ENCODE measurements at regions not wholly inside any gene's neighbourhood (a gene's known extent, or its start where the extent isn't known, plus 50 kb on each side); places are given as distances from the start of the nearest gene placed in this dataset.
A peak's percentile ranks its signal among the peaks of the same experiment; 100 is the strongest.

GRCh38 chr5:175246889-175247520, 197.0 kb downstream of the DRD1 start:
- no peak for DNase-seq (ENCODE audit: low read depth in 2 of 3, low spot score in 1 of 3)

GRCh38 chr5:175246242-175246888, 197.6 kb downstream of the DRD1 start:
- peak; percentile 4 to 32 (median 31) for DNase-seq (ENCODE audit: low read depth in 2 of 3, low spot score in 1 of 3)

- no peak for DNase-seq (ENCODE audit: low read depth in 2 of 3, low spot score in 1 of 3)
These were observed 200.5 kb downstream of the DRD1 start for GRCh38 chr5:175243441-175243840.

GRCh38 chr5:175242207-175242606, 201.8 kb downstream of the DRD1 start:
- no peak for DNase-seq (ENCODE audit: low read depth in 2 of 3, low spot score in 1 of 3)

GRCh38 chr5:175238326-175238725, 205.7 kb downstream of the DRD1 start:
- no peak for DNase-seq (ENCODE audit: low read depth in 2 of 3, low spot score in 1 of 3)

- DNase-seq (ENCODE audit: low read depth in 2 of 3, low spot score in 1 of 3) = no peak
These were observed 207.8 kb downstream of the DRD1 start for GRCh38 chr5:175236176-175236575.

GRCh38 chr5:175235251-175235960, 208.6 kb downstream of the DRD1 start:
- no peak for DNase-seq (ENCODE audit: low read depth in 2 of 3, low spot score in 1 of 3)

GRCh38 chr5:175230299-175230698, 213.7 kb downstream of the DRD1 start:
- DNase-seq (ENCODE audit: low read depth in 2 of 3, low spot score in 1 of 3) = no peak

- no peak for DNase-seq (ENCODE audit: low read depth in 2 of 3, low spot score in 1 of 3)
These were observed 217.5 kb downstream of the DRD1 start for GRCh38 chr5:175226506-175226905.

GRCh38 chr5:175223291-175223690, 220.7 kb downstream of the DRD1 start:
- DNase-seq (ENCODE audit: low read depth in 2 of 3, low spot score in 1 of 3) = no peak

- no peak for DNase-seq (ENCODE audit: low read depth in 2 of 3, low spot score in 1 of 3)
These were observed 221.4 kb downstream of the DRD1 start for GRCh38 chr5:175222621-175223020.

GRCh38 chr5:175220549-175220948, 223.4 kb downstream of the DRD1 start:
- DNase-seq (ENCODE audit: low read depth in 2 of 3, low spot score in 1 of 3) = no peak

- DNase-seq (ENCODE audit: low read depth in 2 of 3, low spot score in 1 of 3) = no peak
These were observed 224.6 kb downstream of the DRD1 start for GRCh38 chr5:175219366-175219765.

GRCh38 chr5:175216991-175217390, 227.0 kb downstream of the DRD1 start:
- DNase-seq (ENCODE audit: low read depth in 2 of 3, low spot score in 1 of 3) = no peak

GRCh38 chr5:175215906-175216305, 228.1 kb downstream of the DRD1 start:
- DNase-seq (ENCODE audit: low read depth in 2 of 3, low spot score in 1 of 3) = no peak

- no peak for DNase-seq (ENCODE audit: low read depth in 2 of 3, low spot score in 1 of 3)
These were observed 229.8 kb downstream of the DRD1 start for GRCh38 chr5:175214152-175214551.

- no peak for DNase-seq (ENCODE audit: low read depth in 2 of 3, low spot score in 1 of 3)
These were observed 231.8 kb downstream of the DRD1 start for GRCh38 chr5:175211956-175212756.

- no peak for DNase-seq (ENCODE audit: low read depth in 2 of 3, low spot score in 1 of 3)
These were observed 236.5 kb downstream of the DRD1 start for GRCh38 chr5:175207321-175208040.

GRCh38 chr5:175206669-175207068, 237.3 kb downstream of the DRD1 start:
- DNase-seq (ENCODE audit: low read depth in 2 of 3, low spot score in 1 of 3) = no peak

GRCh38 chr5:175202463-175203068, 241.4 kb downstream of the DRD1 start:
- no peak for DNase-seq (ENCODE audit: low read depth in 2 of 3, low spot score in 1 of 3)

- DNase-seq (ENCODE audit: low read depth in 2 of 3, low spot score in 1 of 3) = no peak
These were observed 242.6 kb downstream of the DRD1 start for GRCh38 chr5:175201393-175201792.
